Thoracic aorta (tissue), 2 donors: ENCODE measurements at regions not wholly inside any gene's neighbourhood (a gene's known extent, or its start where the extent isn't known, plus 50 kb on each side); places are given as distances from the start of the nearest gene placed in this dataset.

Experiments used
- ATAC-seq: fragments of 150-250 bp; one replicate; pipeline ENCODE4 v1.8.0; 2017; ENCODE audit warnings: low read depth; ENCODE audit not compliant: insufficient number of reproducible peaks, low FRiP score
- DNase-seq: peaks from one replicate; pipeline ENCODE4 v3.0.0-alpha.2; 2020; ENCODE audit warnings: low spot score
- H3K27ac ChIP-seq, 2 donors: fragments of 200-600 bp; sonication (generic); 1 replicate in 1 of 2; 2 replicates in 1 of 2; pipeline ENCODE4 v1.5.1; 2016; ENCODE audit warnings: mild to moderate bottlenecking in 2 of 2, moderate library complexity in 2 of 2
- H3K27me3 ChIP-seq: fragments of 200-600 bp; sonication (generic); replicated peaks from 2 replicates; pipeline ENCODE4 v1.6.0; 2016; ENCODE audit warnings: mild to moderate bottlenecking; ENCODE audit not compliant: insufficient read depth
- H3K36me3 ChIP-seq: fragments of 200-600 bp; sonication (generic); one replicate; pipeline ENCODE4 v1.5.1; 2016
- H3K4me1 ChIP-seq, 2 donors: fragments of 200-600 bp; sonication (generic); 1 replicate in 1 of 2; 2 replicates in 1 of 2; pipeline versions ENCODE4 v1.5.1 to v1.6.0; 2016; ENCODE audit warnings: low read depth in 2 of 2, mild to moderate bottlenecking in 1 of 2; ENCODE audit not compliant: control insufficient read depth in 1 of 2
- H3K4me3 ChIP-seq: fragments of 200-600 bp; sonication (generic); 2 replicates; pipeline ENCODE4 v1.5.1; 2016; ENCODE audit warnings: mild to moderate bottlenecking
- H3K9me3 ChIP-seq: fragments of 200-600 bp; sonication (generic); 2 replicates; pipeline ENCODE4 v1.5.1; 2016
- TF ChIP-seq, protein P1 (sequence below): fragments of 200-600 bp; sonication (generic); IDR thresholded peaks from one replicate; pipeline ENCODE4 v1.5.1; 2019; ENCODE audit warnings: antibody characterized with exemption

DNA sequence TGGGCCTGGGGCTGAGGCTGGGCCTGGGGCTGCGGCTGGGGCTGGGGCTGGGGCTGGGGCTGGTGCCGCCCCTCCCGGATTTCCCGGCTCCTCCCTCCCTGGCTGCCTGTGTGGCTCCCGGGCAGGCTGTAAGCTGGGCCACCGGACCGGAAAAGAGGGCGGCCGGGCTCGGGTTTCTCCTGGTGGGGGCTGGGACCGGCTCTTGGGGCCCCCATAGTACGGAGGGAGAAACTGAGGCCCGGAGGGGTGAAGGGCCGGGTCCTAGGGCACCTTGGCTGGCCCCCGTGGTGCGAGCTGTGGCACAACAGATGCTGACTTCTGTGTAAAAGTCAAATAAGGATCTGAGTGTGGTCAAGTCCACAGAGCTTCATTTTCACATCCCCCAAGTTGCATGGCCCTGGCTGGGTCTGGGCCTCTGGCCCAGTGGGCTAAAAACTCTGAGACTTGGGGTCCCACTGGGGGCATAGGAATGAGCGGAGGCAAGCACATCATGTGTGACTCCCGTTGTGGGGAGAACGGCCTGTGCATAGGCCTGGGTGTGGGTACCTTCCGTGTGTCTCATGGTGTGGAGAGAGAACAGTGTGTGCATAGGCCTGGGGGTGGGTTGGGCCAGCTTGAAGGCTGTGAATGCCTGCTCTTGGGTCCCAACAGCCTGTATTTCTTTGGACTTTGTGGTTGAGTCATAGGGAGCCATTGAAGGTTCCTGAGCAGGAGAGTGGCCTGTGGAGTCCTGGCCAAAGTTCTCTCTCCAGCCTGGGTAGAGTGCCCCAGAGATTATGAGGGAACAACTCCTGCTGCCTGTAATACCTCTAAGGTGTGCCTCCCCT lies 123.9 kb upstream of the CIBAR2 start:
- Histone ChIP-seq H3K27me3 (no peaks in the 10 kb centered on the region), H3K9me3 (no peaks in the 10 kb centered on the region), H3K4me3 (peak overlapping the region; percentile 69), H3K36me3 (no peaks in the 10 kb centered on the region), H3K4me1 (peaks cover 32 to 67% of the 10 kb centered on the region in 2 donors), H3K27ac (peak overlapping the region; percentile 3 to 27)
- peak; percentile 13 for ATAC-seq
- TF ChIP-seq, protein P1, sequence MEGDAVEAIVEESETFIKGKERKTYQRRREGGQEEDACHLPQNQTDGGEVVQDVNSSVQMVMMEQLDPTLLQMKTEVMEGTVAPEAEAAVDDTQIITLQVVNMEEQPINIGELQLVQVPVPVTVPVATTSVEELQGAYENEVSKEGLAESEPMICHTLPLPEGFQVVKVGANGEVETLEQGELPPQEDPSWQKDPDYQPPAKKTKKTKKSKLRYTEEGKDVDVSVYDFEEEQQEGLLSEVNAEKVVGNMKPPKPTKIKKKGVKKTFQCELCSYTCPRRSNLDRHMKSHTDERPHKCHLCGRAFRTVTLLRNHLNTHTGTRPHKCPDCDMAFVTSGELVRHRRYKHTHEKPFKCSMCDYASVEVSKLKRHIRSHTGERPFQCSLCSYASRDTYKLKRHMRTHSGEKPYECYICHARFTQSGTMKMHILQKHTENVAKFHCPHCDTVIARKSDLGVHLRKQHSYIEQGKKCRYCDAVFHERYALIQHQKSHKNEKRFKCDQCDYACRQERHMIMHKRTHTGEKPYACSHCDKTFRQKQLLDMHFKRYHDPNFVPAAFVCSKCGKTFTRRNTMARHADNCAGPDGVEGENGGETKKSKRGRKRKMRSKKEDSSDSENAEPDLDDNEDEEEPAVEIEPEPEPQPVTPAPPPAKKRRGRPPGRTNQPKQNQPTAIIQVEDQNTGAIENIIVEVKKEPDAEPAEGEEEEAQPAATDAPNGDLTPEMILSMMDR, result no peak
- no peak for DNase-seq

DNA sequence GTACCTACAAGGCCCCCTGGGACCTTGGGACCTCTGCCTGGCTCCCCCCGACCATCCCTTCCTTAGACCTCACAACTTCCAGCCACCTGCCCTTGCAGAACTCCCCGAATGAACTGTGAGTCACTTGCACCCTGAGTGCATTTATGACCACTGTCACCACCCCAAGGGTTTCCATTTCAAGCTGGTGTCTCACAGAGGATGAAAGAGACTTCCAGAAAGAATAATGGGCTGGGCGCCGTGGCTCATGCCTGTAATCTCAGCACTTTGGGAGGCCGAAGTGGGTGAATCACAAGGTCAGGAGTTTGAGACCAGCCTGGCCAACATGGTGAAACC lies 124.5 kb upstream of the CIBAR2 start:
- TF ChIP-seq, protein P1, result no peak
- Histone ChIP-seq H3K27ac (no peak overlapping the region), H3K4me1 (peaks cover 30 to 61% of the 10 kb centered on the region in 2 donors), H3K4me3 (no peak overlapping the region), H3K9me3 (no peaks in the 10 kb centered on the region), H3K36me3 (no peaks in the 10 kb centered on the region), H3K27me3 (no peaks in the 10 kb centered on the region)
- ATAC-seq, result no peak
- no peak for DNase-seq

DNA sequence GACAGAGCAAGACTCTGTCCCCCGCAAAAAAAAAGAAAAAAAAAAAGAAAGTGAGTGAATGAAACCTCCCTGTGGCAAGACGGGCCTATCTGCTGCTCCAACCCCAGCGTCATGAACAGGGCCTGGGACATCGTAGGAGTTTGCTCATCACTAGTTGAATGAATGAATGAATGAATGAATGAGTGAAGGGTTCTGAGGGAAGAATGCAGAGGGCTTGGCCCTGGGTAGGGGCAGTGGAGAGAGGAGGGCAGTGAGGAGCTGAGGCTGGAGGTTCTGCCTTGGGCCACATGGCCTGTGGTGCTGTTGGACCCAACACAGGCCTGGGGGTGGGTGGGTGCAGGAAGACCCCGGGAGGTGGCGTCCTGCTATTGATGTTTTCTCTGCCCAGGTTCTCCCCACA lies 125.5 kb upstream of the CIBAR2 start:
- TF ChIP-seq, protein P1, result no peak
- no peaks in the 10 kb centered on the region for H3K27me3 ChIP-seq
- ATAC-seq (no peak), DNase-seq (no peak)
- no peaks in the 10 kb centered on the region for H3K36me3 ChIP-seq
- no peak overlapping the region for H3K4me3 ChIP-seq
- no peak overlapping the region for H3K27ac ChIP-seq
- H3K9me3 ChIP-seq, result no peaks in the 10 kb centered on the region
- H3K4me1 ChIP-seq, result peaks cover 22 to 51% of the 10 kb centered on the region in 2 donors

DNA sequence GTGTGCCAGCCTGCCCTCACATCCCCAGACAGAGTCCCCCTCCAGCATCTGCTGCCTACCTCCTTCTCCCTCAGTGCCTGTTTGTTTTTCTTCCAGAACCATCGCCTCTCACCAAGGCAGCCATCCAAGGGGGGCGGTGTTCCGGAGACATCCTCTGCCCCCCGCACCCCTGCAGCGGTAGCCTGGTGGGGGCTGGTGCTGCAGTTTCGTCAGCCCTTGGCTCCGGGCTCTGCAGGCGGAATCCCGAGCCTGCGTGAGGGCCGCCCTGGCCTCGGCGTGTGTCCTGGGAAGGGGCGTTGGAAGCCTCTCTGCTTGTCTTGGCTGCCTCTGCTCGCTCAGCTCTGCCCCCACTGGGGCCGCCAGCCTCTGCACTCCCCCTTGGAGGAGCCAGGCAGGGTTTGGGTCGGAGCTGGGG lies 126.0 kb upstream of the CIBAR2 start:
- Histone ChIP-seq H3K27ac (peak overlapping the region in 1 of 2 donors; percentile 19), H3K36me3 (no peaks in the 10 kb centered on the region), H3K9me3 (no peaks in the 10 kb centered on the region), H3K4me3 (peak overlapping the region; percentile 32), H3K4me1 (peaks cover 22 to 48% of the 10 kb centered on the region in 2 donors), H3K27me3 (no peaks in the 10 kb centered on the region)
- TF ChIP-seq, protein P1, result peak; percentile 25
- peak; percentile 74 for DNase-seq
- no peak for ATAC-seq

GRCh38 chr16:85239239-85239638 lies 127.0 kb upstream of the CIBAR2 start:
- no peaks in the 10 kb centered on the region for H3K9me3 ChIP-seq
- DNase-seq (no peak), ATAC-seq (no peak)
- TF ChIP-seq, protein P1, result no peak
- H3K27me3 ChIP-seq, result no peaks in the 10 kb centered on the region
- H3K27ac ChIP-seq, result no peak overlapping the region
- no peak overlapping the region for H3K4me3 ChIP-seq
- H3K36me3 ChIP-seq, result no peaks in the 10 kb centered on the region
- peaks cover 22 to 47% of the 10 kb centered on the region in 2 donors for H3K4me1 ChIP-seq
